Retina (tissue), 1 donor: ENCODE measurements at regions not wholly inside any gene's neighbourhood (a gene's known extent, or its start where the extent isn't known, plus 50 kb on each side); places are given as distances from the start of the nearest gene placed in this dataset.
"Not testable (repeated sequence)": the region's sequence is repeated elsewhere in the genome, so short reads cannot be mapped to it uniquely, and the experiment has no call there.

ENCODE experiments used
- DNase-seq: peaks from one replicate; pipeline ENCODE4 v3.0.0-alpha.2; 2016

DNA sequence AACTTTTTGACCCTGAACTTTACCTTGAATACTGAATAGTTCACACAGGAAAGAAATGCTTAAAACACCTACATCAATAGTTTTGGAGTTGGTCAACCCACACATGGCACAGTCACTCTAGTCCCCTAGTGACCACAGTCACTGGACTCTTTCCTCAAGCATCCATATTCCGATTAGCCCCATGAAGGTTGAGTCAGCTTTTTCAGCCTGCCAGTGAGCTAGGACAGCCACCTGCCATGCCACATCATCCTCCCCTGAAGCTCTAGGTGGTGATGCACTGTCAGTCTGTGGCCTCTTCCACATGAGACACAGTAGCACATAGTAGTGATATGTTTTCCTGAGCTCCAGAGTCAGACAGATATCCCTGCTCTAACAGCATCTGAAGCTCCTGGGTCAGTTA lies 537.2 kb downstream of the XPNPEP1 start:
- no peak for DNase-seq

- no peak for DNase-seq
Observed at GRCh38 chr10:109379186-109379585, 544.1 kb downstream of the XPNPEP1 start.

- no peak for DNase-seq
Observed at GRCh38 chr10:109374215-109374614, 549.1 kb downstream of the XPNPEP1 start.

GRCh38 chr10:109359316-109359715 lies 564.0 kb downstream of the XPNPEP1 start:
- DNase-seq, result no peak

DNA sequence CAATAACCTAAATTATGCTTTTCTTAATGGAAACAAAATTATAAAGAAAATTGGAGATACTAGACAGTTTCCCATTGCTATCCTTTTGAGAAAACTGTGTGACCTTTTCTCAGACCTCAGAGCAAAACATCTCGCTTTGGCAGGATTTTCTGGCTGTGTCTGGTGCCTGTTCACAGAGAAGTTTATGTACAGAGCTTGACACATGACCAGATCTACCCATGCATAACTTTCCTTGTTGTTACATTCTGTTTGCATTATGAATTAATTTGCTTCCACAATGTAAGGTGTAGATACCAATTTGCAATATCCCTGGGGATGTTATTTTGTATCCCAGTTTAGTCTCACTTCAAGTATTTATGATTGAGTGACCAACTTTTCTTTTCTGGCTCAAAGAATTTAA lies 565.0 kb downstream of the XPNPEP1 start:
- no peak for DNase-seq

DNA sequence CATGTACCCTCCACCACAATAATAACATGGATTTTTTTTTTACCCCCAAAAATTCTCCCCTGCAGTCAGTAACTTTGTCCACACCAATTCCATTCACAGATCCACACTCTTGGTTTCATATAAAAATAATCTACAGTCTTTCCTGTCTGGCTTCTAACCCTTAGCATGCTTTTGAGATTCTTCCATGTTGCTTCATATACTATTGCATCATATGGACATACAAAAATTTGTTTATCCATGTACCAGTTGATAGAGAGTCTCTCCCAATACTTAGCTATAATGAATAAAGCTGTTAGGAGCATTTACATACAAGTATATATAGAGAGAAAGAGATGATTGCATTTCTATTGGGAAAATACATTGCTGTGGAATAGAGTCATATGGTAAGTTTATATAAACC lies 575.0 kb downstream of the XPNPEP1 start:
- DNase-seq, result no peak

DNA sequence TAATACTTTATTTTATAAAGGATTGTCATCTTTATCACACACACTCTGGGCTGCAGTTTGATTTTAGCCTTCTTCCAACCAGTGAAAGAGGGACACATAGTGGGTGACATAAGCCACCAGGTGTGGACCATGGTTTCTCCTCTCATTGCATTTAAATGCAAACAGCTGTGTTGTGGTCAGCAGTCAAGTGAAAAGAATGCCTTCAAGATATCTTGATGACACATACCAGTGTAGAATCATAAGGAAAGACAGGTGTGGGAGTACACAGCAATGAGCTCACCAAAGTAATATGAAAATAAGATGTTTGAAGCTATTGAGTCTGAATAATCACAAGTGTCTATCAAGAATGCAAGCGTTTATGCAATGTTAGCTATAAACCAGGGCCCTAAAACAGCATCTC lies 580.0 kb downstream of the XPNPEP1 start:
- DNase-seq, result no peak

- no peak for DNase-seq
Observed at GRCh38 chr10:109341986-109342385, 581.3 kb downstream of the XPNPEP1 start.

GRCh38 chr10:109328001-109328400 lies 595.3 kb downstream of the XPNPEP1 start:
- DNase-seq, result no peak

GRCh38 chr10:109327266-109327665 lies 596.0 kb downstream of the XPNPEP1 start:
- no peak for DNase-seq

GRCh38 chr10:109324721-109325120 lies 598.6 kb downstream of the XPNPEP1 start:
- DNase-seq, result no peak

DNA sequence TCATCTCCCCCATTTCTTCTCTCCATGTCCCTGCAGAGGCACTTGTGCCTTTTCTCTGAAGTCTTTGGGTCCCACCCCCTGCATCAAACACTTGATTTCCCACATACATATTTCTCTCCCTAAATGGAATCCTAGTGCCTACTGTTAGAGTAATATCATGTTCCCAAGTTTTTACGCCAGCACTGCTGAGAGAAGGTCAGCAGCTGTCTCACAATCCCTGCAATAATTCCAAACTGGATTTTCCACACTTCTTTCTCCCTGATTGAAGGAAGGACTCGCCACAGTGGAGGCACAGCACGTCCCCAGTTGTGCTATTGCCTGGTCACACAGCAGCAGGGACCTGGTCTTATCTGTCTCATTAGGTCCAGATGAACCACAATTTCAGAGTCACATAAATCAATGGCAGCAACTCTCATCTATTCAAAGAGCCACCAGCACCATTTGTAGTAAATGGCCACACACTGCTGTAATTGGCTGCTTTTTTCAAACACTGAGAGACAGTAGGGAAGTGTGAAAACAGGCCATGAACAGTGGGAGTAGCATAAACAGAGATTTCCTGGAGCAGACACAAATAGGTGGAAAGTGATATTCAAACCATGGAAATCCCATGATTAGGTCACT lies 605.5 kb downstream of the XPNPEP1 start:
- no peak for DNase-seq

- DNase-seq, result not testable (repeated sequence)
Observed at GRCh38 chr10:109314016-109314415, 609.3 kb downstream of the XPNPEP1 start.

GRCh38 chr10:109312555-109312954 lies 610.8 kb downstream of the XPNPEP1 start:
- not testable (repeated sequence) for DNase-seq

DNA sequence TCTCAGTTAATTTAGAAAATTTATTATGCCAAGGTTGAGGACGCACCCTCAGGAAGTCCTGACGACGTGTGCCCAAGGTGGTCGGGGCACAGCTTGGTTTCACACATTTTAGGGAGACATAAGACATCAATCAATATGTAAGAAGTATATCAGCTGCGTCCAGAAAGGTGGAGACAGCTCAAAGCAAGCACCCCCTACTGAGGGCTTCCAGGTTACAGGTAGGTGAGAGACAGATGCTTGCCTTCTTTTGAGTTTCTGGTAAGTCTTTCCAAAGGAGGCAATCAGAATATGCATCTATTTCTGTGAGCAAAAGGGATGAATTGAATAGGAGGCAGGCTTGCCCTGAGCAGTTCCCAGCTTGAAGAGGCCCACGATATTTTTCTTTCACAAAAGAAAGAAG lies 614.3 kb downstream of the XPNPEP1 start:
- no peak for DNase-seq

DNA sequence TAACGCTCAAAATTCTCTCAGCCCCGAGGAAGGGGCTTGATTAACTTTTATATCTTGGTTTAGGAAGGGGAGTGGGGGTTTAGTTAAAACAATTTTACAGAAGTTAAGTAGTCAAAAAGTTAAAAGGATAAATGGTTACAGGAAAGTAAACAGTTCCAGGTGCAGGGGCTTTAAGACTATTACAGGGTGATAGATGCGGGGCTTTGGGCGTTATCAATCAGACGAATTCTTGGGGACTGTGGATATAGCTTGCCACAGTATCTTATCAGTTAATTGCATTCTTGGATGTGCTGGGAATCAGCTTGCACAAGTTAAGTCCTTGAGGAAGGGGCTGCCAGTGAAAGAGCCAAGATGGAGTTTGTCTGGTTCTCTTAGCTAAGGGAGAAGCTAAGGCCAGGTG lies 616.2 kb downstream of the XPNPEP1 start:
- not testable (repeated sequence) for DNase-seq

DNA sequence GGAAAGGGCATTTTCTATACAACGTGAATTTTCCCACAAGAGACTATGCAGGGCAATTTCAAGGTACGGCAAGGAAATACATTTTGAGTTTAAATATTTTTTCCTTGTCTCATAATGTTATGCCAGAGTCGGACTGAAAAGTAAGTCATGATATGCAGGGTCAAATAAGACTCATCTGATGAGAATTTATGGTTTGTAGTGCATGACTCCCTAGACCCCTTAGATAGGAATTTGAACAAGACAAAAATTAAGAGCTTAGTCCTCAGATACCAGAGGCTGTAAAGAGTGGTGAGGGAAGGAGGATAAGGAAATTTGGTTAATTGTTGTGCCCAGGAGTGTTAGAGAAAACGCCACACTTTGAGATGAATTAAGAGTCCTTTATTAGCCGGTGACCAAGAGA lies 616.6 kb downstream of the XPNPEP1 start:
- DNase-seq, result no peak

DNA sequence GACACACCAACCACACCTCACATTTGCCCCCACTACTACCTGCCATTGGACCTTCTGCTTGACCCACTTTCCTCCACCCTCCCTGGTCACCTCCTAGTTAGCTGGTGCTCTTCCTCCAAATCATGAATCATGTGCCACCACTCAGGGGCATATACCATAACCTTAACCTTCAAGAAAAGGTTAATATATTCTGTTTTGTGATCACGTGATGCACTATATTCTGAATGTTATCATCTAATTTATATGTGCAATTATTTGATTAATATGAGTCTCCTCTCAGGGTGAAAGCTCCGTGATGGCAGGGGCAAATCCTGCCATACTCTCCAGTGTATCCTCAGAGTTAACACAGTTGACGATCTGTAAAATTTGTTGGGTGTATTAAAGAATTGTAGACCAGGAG lies 635.5 kb downstream of the XPNPEP1 start:
- no peak for DNase-seq

GRCh38 chr10:109282510-109282909 lies 640.8 kb downstream of the XPNPEP1 start:
- no peak for DNase-seq

DNA sequence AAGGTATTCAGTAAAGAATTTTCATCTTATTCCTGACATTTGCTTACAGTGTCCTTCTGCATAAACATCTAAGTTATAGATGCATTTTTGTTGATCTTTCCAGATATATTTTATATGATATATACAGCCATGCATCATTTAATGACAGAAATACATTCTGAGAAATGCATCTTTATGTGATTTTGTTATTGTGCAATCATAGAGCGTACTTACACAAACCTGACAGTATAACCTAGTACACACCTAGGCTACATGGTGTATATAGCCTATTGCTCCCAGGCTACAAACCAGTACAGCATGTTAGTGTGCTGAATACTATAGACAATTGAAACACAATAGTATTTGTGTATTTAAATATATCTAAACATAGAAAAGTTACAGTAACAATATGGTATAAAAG lies 642.0 kb downstream of the XPNPEP1 start:
- DNase-seq, result no peak

GRCh38 chr10:109280837-109281236 lies 642.5 kb downstream of the XPNPEP1 start:
- no peak for DNase-seq

DNA sequence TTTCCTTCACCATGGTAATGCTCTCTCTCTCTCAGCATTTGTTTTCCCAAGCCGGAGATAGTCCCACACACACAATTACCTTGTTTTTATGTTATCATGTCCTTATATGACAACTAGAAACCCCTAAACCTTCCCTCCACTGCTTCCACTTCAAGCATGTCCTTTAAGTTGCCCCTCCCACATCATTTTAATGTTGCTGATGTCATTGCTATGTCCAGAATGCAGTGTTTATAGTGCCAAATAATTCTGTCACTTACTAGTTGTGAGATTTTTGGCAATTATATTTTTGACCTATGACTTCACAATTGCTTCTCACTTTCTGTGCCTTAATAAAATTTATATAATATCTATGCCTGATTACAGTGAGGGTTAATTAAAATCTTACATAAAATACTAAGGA lies 645.9 kb downstream of the XPNPEP1 start:
- DNase-seq, result no peak

DNA sequence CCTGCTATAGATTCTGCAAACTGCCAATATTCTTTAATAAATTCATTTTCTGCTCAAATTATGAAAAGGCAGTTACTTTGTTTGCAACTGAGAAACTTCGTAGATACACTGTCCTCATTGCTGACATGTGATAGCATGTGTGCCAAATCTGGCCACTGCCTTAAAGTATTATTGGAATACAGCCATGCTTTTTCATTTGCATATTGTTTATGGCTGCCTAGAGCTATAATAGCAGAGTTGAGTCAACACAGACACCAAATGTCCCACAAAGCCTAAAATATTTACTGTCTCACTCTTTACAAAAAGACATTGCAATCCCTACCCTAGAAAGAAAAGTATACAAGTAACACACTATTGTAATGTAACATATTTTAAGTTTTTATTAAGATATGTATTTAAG lies 647.4 kb downstream of the XPNPEP1 start:
- no peak for DNase-seq

DNA sequence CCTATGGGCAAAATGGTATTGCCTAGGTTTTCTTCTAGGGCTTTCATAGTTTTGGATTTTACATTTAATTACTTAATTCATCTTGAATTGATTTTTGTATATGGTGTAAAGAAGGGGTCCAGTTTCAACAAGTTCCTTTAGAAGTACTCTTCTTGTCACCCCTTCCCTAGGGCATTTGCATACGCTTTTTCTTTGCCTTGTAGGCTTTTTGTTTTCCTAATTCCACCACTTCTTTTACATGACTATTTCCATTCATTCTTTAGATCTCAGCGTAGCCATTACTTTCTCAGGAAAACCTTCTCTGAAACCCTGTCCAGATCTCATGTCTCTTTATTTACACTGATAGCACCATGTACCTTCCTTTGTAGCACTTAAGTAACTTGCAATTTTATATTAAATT lies 648.6 kb downstream of the XPNPEP1 start:
- no peak for DNase-seq

DNA sequence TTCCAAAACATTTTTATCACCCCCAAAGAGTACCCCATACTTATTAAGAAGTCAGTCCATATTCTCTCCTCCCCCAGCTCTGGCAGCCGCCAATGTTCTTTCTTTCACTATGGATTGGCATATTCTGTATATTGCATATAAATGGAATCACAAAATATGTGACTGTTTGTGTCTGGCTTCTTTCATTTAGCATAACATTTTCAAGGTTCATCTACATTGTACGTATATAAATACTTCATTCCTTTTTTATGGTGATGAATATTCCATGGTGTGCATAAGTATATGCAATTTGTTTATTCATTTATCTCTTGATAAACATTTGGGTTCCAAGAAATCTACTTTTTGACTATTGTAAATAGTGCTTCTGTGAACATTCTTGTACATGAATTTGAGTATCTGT lies 653.1 kb downstream of the XPNPEP1 start:
- no peak for DNase-seq

- no peak for DNase-seq
Observed at GRCh38 chr10:109264004-109264403, 659.3 kb downstream of the XPNPEP1 start.
